ENCODE measurements at regions not wholly inside any gene's neighbourhood (a gene's known extent, or its start where the extent isn't known, plus 50 kb on each side); places are given as distances from the start of the nearest gene placed in this dataset.

GRCh38 chr16:49130397-49130796 is 151.2 kb downstream of the CBLN1 start:
- TF ChIP-seq, protein P1, sequence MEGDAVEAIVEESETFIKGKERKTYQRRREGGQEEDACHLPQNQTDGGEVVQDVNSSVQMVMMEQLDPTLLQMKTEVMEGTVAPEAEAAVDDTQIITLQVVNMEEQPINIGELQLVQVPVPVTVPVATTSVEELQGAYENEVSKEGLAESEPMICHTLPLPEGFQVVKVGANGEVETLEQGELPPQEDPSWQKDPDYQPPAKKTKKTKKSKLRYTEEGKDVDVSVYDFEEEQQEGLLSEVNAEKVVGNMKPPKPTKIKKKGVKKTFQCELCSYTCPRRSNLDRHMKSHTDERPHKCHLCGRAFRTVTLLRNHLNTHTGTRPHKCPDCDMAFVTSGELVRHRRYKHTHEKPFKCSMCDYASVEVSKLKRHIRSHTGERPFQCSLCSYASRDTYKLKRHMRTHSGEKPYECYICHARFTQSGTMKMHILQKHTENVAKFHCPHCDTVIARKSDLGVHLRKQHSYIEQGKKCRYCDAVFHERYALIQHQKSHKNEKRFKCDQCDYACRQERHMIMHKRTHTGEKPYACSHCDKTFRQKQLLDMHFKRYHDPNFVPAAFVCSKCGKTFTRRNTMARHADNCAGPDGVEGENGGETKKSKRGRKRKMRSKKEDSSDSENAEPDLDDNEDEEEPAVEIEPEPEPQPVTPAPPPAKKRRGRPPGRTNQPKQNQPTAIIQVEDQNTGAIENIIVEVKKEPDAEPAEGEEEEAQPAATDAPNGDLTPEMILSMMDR (IDR thresholded peaks at IDR 0.05), result no peak
- no peak for TF ChIP-seq POLR2A (IDR thresholded peaks at IDR 0.05)
